HCT116 (cell line): ENCODE measurements at regions not wholly inside any gene's neighbourhood (a gene's known extent, or its start where the extent isn't known, plus 50 kb on each side); places are given as distances from the start of the nearest gene placed in this dataset.

Experiments used
- ATAC-seq: fragments of 200-7000 bp; cut with Tn5 transposase; 2 replicates; pipeline ENCODE4 v1.9.1; 2020; ENCODE audit warnings: mild to moderate bottlenecking, moderate library complexity
- BruUV-seq: library from RNA; stranded (reverse); fragments of 400-500 nt; replicated peaks from 2 replicates; lab custom pipeline; 2021; lab: Mats Ljungman, UMichigan
- CTCF ChIA-PET: fragments of 300-600 bp; sonication (Branson Sonifier 250); formaldehyde crosslinking; loops from one replicate; lab custom pipeline; 2021; ENCODE audit warnings: antibody characterized with exemption; lab: Charles Lee
- POLR2A ChIA-PET: fragments of 300-600, 350-600 bp; sonication (Branson Sonifier 250); formaldehyde crosslinking; loops from one replicate; lab custom pipeline; 2021; ENCODE audit warnings: antibody characterized with exemption; lab: Charles Lee
- RAD21 ChIA-PET, 2 experiments: fragments of 300-600 bp; sonication (Branson Sonifier 250); formaldehyde crosslinking; loops; one replicate each; lab custom pipeline; 2023; ENCODE audit warnings: low total read pairs in 2 of 2; ENCODE audit not compliant: uncharacterized antibody in 2 of 2, unreplicated experiment in 2 of 2, low non-redundant PET in 1 of 2; lab: Charles Lee
- DNase-seq: peaks from one replicate; pipeline ENCODE4 v3.0.0-alpha.2; 2010; ENCODE audit warnings: low read depth, low spot score
- H2AFZ ChIP-seq: fragments of 200-600 bp; shearing (Covaris generic), sonication (generic); 2 replicates; pipeline ENCODE4 v1.6.1; 2017; ENCODE audit warnings: low read depth, mixed run types, mixed read lengths, antibody characterized with exemption, low read length; ENCODE audit not compliant: poor library complexity, severe bottlenecking
- H3K27ac ChIP-seq: 2 replicates; pipeline ENCODE4 v1.5.1; 2012; ENCODE audit warnings: low read depth, low read length
- H3K27me3 ChIP-seq: fragments of 200-600 bp; sonication (generic); 2 replicates; pipeline ENCODE4 v1.6.1; 2016; ENCODE audit warnings: mixed run types, low read length, mixed read lengths; ENCODE audit not compliant: insufficient read depth
- H3K36me3 ChIP-seq, 2 experiments: fragments of 200-500 bp in 1 of 2; fragments of 200-600 bp in 1 of 2; sonication (Bioruptor generic) in 1 of 2; sonication (generic) in 1 of 2; 2 replicates each; pipeline versions ENCODE4 v1.5.1 to v1.6.1; 2014 to 2016; ENCODE audit warnings: low read length in 2 of 2, inconsistent platforms in 1 of 2, mixed read lengths in 1 of 2, mixed run types in 1 of 2; ENCODE audit not compliant: insufficient read depth in 2 of 2, control insufficient read depth in 1 of 2
- H3K4me1 ChIP-seq, 2 experiments: fragments of 200-600 bp in 1 of 2; sonication (generic) in 1 of 2; 2 replicates each; pipeline versions ENCODE4 v1.5.1 to v1.6.1; 2012 to 2017; ENCODE audit warnings: low read length in 2 of 2, inconsistent platforms in 1 of 2, mild to moderate bottlenecking in 1 of 2, mixed read lengths in 1 of 2, mixed run types in 1 of 2, moderate library complexity in 1 of 2; ENCODE audit not compliant: insufficient read depth in 2 of 2, control insufficient read depth in 1 of 2
- H3K4me2 ChIP-seq: fragments of 200-600 bp; sonication (generic); 2 replicates; pipeline ENCODE4 v1.6.1; 2017; ENCODE audit warnings: mixed run types, low read length, mixed read lengths
- H3K4me3 ChIP-seq, 2 experiments: fragments of 200-600 bp in 1 of 2; sonication (generic) in 1 of 2; replicated peaks in 1 of 2; 2 replicates each; pipeline ENCODE4 v1.5.1; 2011 to 2016; ENCODE audit warnings: low read length in 2 of 2, control low read depth in 1 of 2, low read depth in 1 of 2, mild to moderate bottlenecking in 1 of 2, mixed read lengths in 1 of 2, mixed run types in 1 of 2
- H3K79me2 ChIP-seq: fragments of 200-600 bp; sonication (generic); 2 replicates; pipeline ENCODE4 v1.6.1; 2017; ENCODE audit warnings: mild to moderate bottlenecking, mixed run types, low read length, moderate library complexity, mixed read lengths; ENCODE audit not compliant: insufficient read depth
- H3K9ac ChIP-seq: fragments of 200-600 bp; sonication (generic); 2 replicates; pipeline ENCODE4 v1.6.1; 2016; ENCODE audit warnings: low read length, mixed read lengths
- H3K9me2 ChIP-seq: fragments of 200-600 bp; sonication (generic), shearing (Covaris generic); 2 replicates; pipeline ENCODE4 v1.6.1; 2017; ENCODE audit warnings: mixed run types, mild to moderate bottlenecking, moderate library complexity; ENCODE audit not compliant: insufficient read depth
- H3K9me3 ChIP-seq, 2 experiments: fragments of 200-500 bp in 1 of 2; fragments of 200-600 bp in 1 of 2; sonication (Bioruptor generic) in 1 of 2; sonication (generic) in 1 of 2; 2 replicates each; pipeline ENCODE4 v1.6.1; 2014 to 2017; ENCODE audit warnings: low read length in 2 of 2, mixed read lengths in 2 of 2, inconsistent platforms in 1 of 2, low read depth in 1 of 2, mild to moderate bottlenecking in 1 of 2, mixed run types in 1 of 2, moderate library complexity in 1 of 2; ENCODE audit not compliant: control insufficient read depth in 1 of 2, insufficient read depth in 1 of 2
- H4K20me1 ChIP-seq: fragments of 200-600 bp; sonication (generic), shearing (Covaris generic); 2 replicates; pipeline ENCODE4 v1.6.1; 2017; ENCODE audit warnings: mixed run types, mild to moderate bottlenecking, moderate library complexity; ENCODE audit not compliant: insufficient read depth
- ATF3 ChIP-seq: IDR thresholded peaks from 2 replicates; pipeline ENCODE4 v1.6.1; 2012
- CBX3 ChIP-seq: IDR thresholded peaks from 2 replicates; pipeline ENCODE4 v1.6.1; 2012; ENCODE audit warnings: low read depth
- CEBPB ChIP-seq: IDR thresholded peaks from 2 replicates; pipeline ENCODE4 v1.6.1; 2012; ENCODE audit warnings: low read depth
- EGR1 ChIP-seq: IDR thresholded peaks from 2 replicates; pipeline ENCODE4 v1.6.1; 2012; ENCODE audit warnings: low read depth
- ELF1 ChIP-seq: IDR thresholded peaks from 2 replicates; pipeline ENCODE4 v1.6.1; 2012; ENCODE audit warnings: low read depth, borderline replicate concordance
- EZH2phosphoT487 ChIP-seq: fragments of 200-600 bp; IDR thresholded peaks from 2 replicates; pipeline ENCODE4 v1.6.1; 2018; ENCODE audit warnings: antibody characterized with exemption, borderline replicate concordance
- FOSL1 ChIP-seq: IDR thresholded peaks from 2 replicates; pipeline ENCODE4 v1.6.1; 2012; ENCODE audit warnings: low read depth
- JUND ChIP-seq: IDR thresholded peaks from 2 replicates; pipeline ENCODE4 v1.6.1; 2012
- POLR2AphosphoS5 ChIP-seq: IDR thresholded peaks from 2 replicates; pipeline ENCODE4 v1.6.1; 2011; ENCODE audit warnings: mild to moderate bottlenecking, low read depth, low read length, moderate library complexity
- RAD21 ChIP-seq: IDR thresholded peaks from 2 replicates; pipeline ENCODE4 v1.6.1; 2012; ENCODE audit warnings: low read depth, mild to moderate bottlenecking
- SIN3A ChIP-seq: IDR thresholded peaks from 2 replicates; pipeline ENCODE4 v1.6.1; 2012; ENCODE audit warnings: low read depth
- SP1 ChIP-seq: IDR thresholded peaks from 2 replicates; pipeline ENCODE4 v1.6.1; 2012; ENCODE audit warnings: low read depth
- TCF7L2 ChIP-seq: IDR thresholded peaks from 2 replicates; pipeline ENCODE4 v1.7.0; 2011; ENCODE audit warnings: borderline replicate concordance, inconsistent platforms; ENCODE audit not compliant: insufficient read depth, insufficient read length; ENCODE audit errors: extremely low read depth
- YY1 ChIP-seq: IDR thresholded peaks from 2 replicates; pipeline ENCODE4 v1.6.1; 2011; ENCODE audit warnings: low read length, low read depth, moderate library complexity, mild to moderate bottlenecking; ENCODE audit not compliant: insufficient replicate concordance; ENCODE audit errors: extremely low read depth
- ZBTB33 ChIP-seq: IDR thresholded peaks from 2 replicates; pipeline ENCODE4 v1.6.1; 2011; ENCODE audit warnings: mild to moderate bottlenecking, low read length, moderate library complexity; ENCODE audit not compliant: insufficient replicate concordance; ENCODE audit errors: extremely low read depth
- ZFX ChIP-seq: fragments of 450-650 bp; IDR thresholded peaks from 2 replicates; pipeline ENCODE4 v1.6.1; 2017
- ZNF274 ChIP-seq: fragments of 200-500 bp; sonication (Bioruptor generic); IDR thresholded peaks from 2 replicates; pipeline ENCODE4 v1.6.1; 2014; ENCODE audit warnings: mild to moderate bottlenecking, low read depth, low read length, inconsistent platforms
- intact Hi-C: fragments of 100-400 bp; cut with micrococcal nuclease; formaldehyde crosslinking; loops from 2 replicates; pipeline ENCODE4 v1.10.0; 2022

GRCh38 chr4:58219179-58219578 is 1109.0 kb upstream of the IGFBP7 start:
- intact Hi-C loops = no loop called here
- RAD21 ChIA-PET = no interaction called here
- ATAC-seq (no peak), DNase-seq (no peak)
- no TSS peak for BruUV-seq
- H3K4me2 ChIP-seq = no peak overlapping the region
- H3K9me2 ChIP-seq = no peaks in the 10 kb centered on the region
- no peaks in the 10 kb centered on the region for H3K36me3 ChIP-seq
- no peak overlapping the region for H3K4me3 ChIP-seq
- no peaks in the 10 kb centered on the region for H4K20me1 ChIP-seq
- no peaks in the 10 kb centered on the region for H3K4me1 ChIP-seq
- peaks cover 7 to 15% of the 10 kb centered on the region in 2 experiments; a peak in 2 of 4 replicates for H3K9me3 ChIP-seq
- no peaks in the 10 kb centered on the region for H3K79me2 ChIP-seq
- no peak overlapping the region for H3K9ac ChIP-seq
- H2AFZ ChIP-seq = no peak overlapping the region
- no peak overlapping the region for H3K27ac ChIP-seq
- POLR2A ChIA-PET = no interaction called here
- CTCF ChIA-PET = no interaction called here
- no peaks in the 10 kb centered on the region for H3K27me3 ChIP-seq
- no peak for TF ChIP-seq TCF7L2
- no peak for TF ChIP-seq FOSL1
- no peak for TF ChIP-seq SIN3A

- BruUV-seq = no TSS peak
- intact Hi-C loops = no loop called here
- CTCF ChIA-PET = no interaction called here
- Histone ChIP-seq H3K36me3 (no peaks in the 10 kb centered on the region), H3K4me2 (no peak overlapping the region), H3K4me3 (no peak overlapping the region), H3K9me3 (peaks cover 13 to 14% of the 10 kb centered on the region in 2 experiments; a peak in 2 of 4 replicates), H3K27ac (no peak overlapping the region)
- POLR2A ChIA-PET = no interaction called here
- TF ChIP-seq EGR1 (no peak), ZFX (no peak), ZNF274 (no peak), SP1 (no peak), RAD21 (no peak), CBX3 (no peak), YY1 (no peak), CEBPB (no peak), EZH2phosphoT487 (no peak), ELF1 (no peak), SIN3A (no peak), TCF7L2 (no peak), ATF3 (no peak), JUND (no peak), ZBTB33 (no peak), POLR2AphosphoS5 (no peak)
- TF ChIP-seq, all 23 proteins: peak for 0
- H3K27me3 ChIP-seq = no peaks in the 10 kb centered on the region
- no peak overlapping the region for H3K9ac ChIP-seq
- no peak overlapping the region for H2AFZ ChIP-seq
- no peaks in the 10 kb centered on the region for H4K20me1 ChIP-seq
- ATAC-seq (no peak), DNase-seq (no peak)
- no peaks in the 10 kb centered on the region for H3K9me2 ChIP-seq
- no peaks in the 10 kb centered on the region for H3K79me2 ChIP-seq
- H3K4me1 ChIP-seq = no peaks in the 10 kb centered on the region
- RAD21 ChIA-PET = no interaction called here
Measured at GRCh38 chr4:58216461-58216860, 1106.3 kb upstream of the IGFBP7 start.
